ENCODE measurements at regions not wholly inside any gene's neighbourhood (a gene's known extent, or its start where the extent isn't known, plus 50 kb on each side); places are given as distances from the start of the nearest gene placed in this dataset.

GRCh38 chr4:20386001-20386740 is 134.5 kb downstream of the SLIT2 start:
- Histone ChIP-seq H3K27me3 (no peaks in the 10 kb centered on the region), H3K27ac (no peak overlapping the region), H3K9ac (ENCODE audit: low read depth in 2 of 2, low read length in 2 of 2) (no peak overlapping the region), H3K4me3 (no peak overlapping the region), H3K36me3 (no peaks in the 10 kb centered on the region), H3K4me1 (no peaks in the 10 kb centered on the region), H3K9me3 (no peaks in the 10 kb centered on the region)
- DNase-seq: no peak
- intact Hi-C loops (cut with DNase I): no loop called here
- TF ChIP-seq, protein P1, sequence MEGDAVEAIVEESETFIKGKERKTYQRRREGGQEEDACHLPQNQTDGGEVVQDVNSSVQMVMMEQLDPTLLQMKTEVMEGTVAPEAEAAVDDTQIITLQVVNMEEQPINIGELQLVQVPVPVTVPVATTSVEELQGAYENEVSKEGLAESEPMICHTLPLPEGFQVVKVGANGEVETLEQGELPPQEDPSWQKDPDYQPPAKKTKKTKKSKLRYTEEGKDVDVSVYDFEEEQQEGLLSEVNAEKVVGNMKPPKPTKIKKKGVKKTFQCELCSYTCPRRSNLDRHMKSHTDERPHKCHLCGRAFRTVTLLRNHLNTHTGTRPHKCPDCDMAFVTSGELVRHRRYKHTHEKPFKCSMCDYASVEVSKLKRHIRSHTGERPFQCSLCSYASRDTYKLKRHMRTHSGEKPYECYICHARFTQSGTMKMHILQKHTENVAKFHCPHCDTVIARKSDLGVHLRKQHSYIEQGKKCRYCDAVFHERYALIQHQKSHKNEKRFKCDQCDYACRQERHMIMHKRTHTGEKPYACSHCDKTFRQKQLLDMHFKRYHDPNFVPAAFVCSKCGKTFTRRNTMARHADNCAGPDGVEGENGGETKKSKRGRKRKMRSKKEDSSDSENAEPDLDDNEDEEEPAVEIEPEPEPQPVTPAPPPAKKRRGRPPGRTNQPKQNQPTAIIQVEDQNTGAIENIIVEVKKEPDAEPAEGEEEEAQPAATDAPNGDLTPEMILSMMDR (IDR thresholded peaks at IDR 0.05): no peak

GRCh38 chr4:20386906-20387305 is 135.2 kb downstream of the SLIT2 start:
- H3K36me3 ChIP-seq: no peaks in the 10 kb centered on the region
- no peak for DNase-seq
- H3K9me3 ChIP-seq: no peaks in the 10 kb centered on the region
- TF ChIP-seq, protein P1 (IDR thresholded peaks at IDR 0.05): no peak
- no peaks in the 10 kb centered on the region for H3K4me1 ChIP-seq
- intact Hi-C loops (cut with DNase I): no loop called here
- H3K4me3 ChIP-seq: no peak overlapping the region
- H3K9ac ChIP-seq (ENCODE audit: low read depth in 2 of 2, low read length in 2 of 2): no peak overlapping the region
- no peak overlapping the region for H3K27ac ChIP-seq
- H3K27me3 ChIP-seq: no peaks in the 10 kb centered on the region

DNA sequence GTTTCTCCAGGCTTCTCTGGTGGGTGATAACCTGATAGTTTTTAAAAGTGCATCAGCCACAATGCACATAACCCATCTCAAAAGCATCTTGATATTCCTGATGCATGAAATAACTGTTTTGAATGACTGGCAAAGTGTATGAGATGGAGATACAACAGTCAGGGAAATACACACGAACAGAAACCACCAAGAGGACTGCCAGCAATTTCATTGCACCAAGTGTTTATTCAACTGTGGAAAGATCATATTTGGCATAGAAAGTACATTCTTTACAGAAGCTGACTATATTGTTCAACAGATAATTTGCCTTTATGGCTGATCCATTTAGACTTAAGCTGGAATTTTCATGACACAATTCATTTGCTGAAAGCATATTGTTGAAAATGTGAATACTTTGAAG is 139.5 kb downstream of the SLIT2 start:
- Histone ChIP-seq H3K9me3 (no peaks in the 10 kb centered on the region), H3K27ac (no peak overlapping the region), H3K36me3 (no peaks in the 10 kb centered on the region), H3K9ac (ENCODE audit: low read depth in 2 of 2, low read length in 2 of 2) (no peak overlapping the region), H3K4me3 (no peak overlapping the region), H3K27me3 (no peaks in the 10 kb centered on the region), H3K4me1 (no peaks in the 10 kb centered on the region)
- TF ChIP-seq, protein P1 (IDR thresholded peaks at IDR 0.05): no peak
- no peak for DNase-seq
- intact Hi-C loops (cut with DNase I): no loop called here

GRCh38 chr4:20391912-20392311 is 140.2 kb downstream of the SLIT2 start:
- intact Hi-C loops (cut with DNase I): no loop called here
- Histone ChIP-seq H3K4me1 (no peaks in the 10 kb centered on the region), H3K9ac (ENCODE audit: low read depth in 2 of 2, low read length in 2 of 2) (no peak overlapping the region), H3K27ac (no peak overlapping the region), H3K4me3 (no peak overlapping the region), H3K27me3 (no peaks in the 10 kb centered on the region), H3K9me3 (no peaks in the 10 kb centered on the region), H3K36me3 (no peaks in the 10 kb centered on the region)
- no peak for DNase-seq
- TF ChIP-seq, protein P1 (IDR thresholded peaks at IDR 0.05): no peak

GRCh38 chr4:20393486-20394100 is 141.9 kb downstream of the SLIT2 start:
- Histone ChIP-seq H3K36me3 (no peaks in the 10 kb centered on the region), H3K27ac (no peak overlapping the region), H3K4me1 (no peaks in the 10 kb centered on the region), H3K9me3 (no peaks in the 10 kb centered on the region), H3K27me3 (no peaks in the 10 kb centered on the region), H3K4me3 (no peak overlapping the region), H3K9ac (ENCODE audit: low read depth in 2 of 2, low read length in 2 of 2) (no peak overlapping the region)
- intact Hi-C loops (cut with DNase I): no loop called here
- no peak for DNase-seq
- TF ChIP-seq, protein P1 (IDR thresholded peaks at IDR 0.05): no peak

All from colonic mucosa (tissue), 4 donors.